Activated CD8-positive, alpha-beta T cell treated with anti-CD3 and anti-CD28 coated beads for 36 hours (primary cell): ENCODE measurements at regions not wholly inside any gene's neighbourhood (a gene's known extent, or its start where the extent isn't known, plus 50 kb on each side); places are given as distances from the start of the nearest gene placed in this dataset.

Experiments used
- ATAC-seq: fragments of 200-7000 bp; cut with Tn5 transposase; one replicate; pipeline ENCODE4 v1.10.0; 2021; ENCODE audit warnings: mild to moderate bottlenecking, moderate library complexity
- CTCF ChIA-PET: fragments of 350-600 bp; sonication (Branson Sonifier 250); formaldehyde crosslinking; loops from one replicate; lab custom pipeline; 2021; ENCODE audit warnings: antibody characterized with exemption; lab: Charles Lee
- POLR2A ChIA-PET: fragments of 350-600 bp; sonication (Branson Sonifier 250); formaldehyde crosslinking; loops from one replicate; lab custom pipeline; 2021; ENCODE audit warnings: antibody characterized with exemption; lab: Charles Lee
- DNase-seq: peaks from one replicate; pipeline ENCODE4 v3.0.0-alpha.2; 2020
- H3K27ac Mint-ChIP-seq: one replicate; pipeline ENCODE4 v1.8.0; 2021; ENCODE audit warnings: mild to moderate bottlenecking, mixed read lengths
- H3K27me3 Mint-ChIP-seq: one replicate; pipeline ENCODE4 v1.8.0; 2021; ENCODE audit warnings: mixed read lengths
- H3K36me3 Mint-ChIP-seq: one replicate; pipeline ENCODE4 v1.8.0; 2021; ENCODE audit warnings: low read depth, mixed read lengths
- H3K4me1 Mint-ChIP-seq: one replicate; pipeline ENCODE4 v1.8.0; 2021; ENCODE audit warnings: low read depth, mixed read lengths
- H3K4me3 Mint-ChIP-seq: one replicate; pipeline ENCODE4 v1.8.0; 2021; ENCODE audit warnings: mild to moderate bottlenecking, moderate library complexity, mixed read lengths
- H3K9me3 Mint-ChIP-seq: one replicate; pipeline ENCODE4 v1.8.0; 2021; ENCODE audit warnings: mixed read lengths
- intact Hi-C: fragments of 100-400 bp; cut with micrococcal nuclease; formaldehyde crosslinking; loops from one replicate; pipeline ENCODE4 v1.10.0; 2022
- TF ChIP-seq, protein P1 (sequence below): fragments of 200-600 bp; IDR thresholded peaks from one replicate; pipeline ENCODE4 v1.8.0; 2022; ENCODE audit warnings: antibody characterized with exemption, mild to moderate bottlenecking

DNA sequence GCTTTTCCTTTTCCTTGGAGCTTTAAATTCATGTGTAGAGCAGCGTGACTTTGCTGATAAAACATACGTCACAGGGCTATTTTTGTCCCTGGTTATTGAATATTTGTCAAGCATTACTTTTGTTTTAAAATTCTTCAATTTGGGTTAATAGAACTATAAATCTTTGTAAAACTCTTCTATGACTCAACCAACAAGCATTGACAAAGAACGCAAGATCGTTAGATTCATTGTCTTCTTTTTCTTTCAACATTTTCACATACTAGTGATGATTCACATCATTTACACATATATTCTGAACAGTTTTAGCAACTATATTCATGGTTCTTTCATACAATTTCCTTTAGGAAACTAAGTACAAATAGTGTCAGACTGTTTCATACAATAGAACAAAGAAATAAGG lies 72.0 kb upstream of the GPM6A start:
- H3K4me1 Mint-ChIP-seq: no peaks in the 10 kb centered on the region
- intact Hi-C loops: no loop called here
- H3K36me3 Mint-ChIP-seq: no peaks in the 10 kb centered on the region
- ChIA-PET CTCF (no interaction called here), POLR2A (no interaction called here)
- ATAC-seq (no peak), DNase-seq (no peak)
- H3K9me3 Mint-ChIP-seq: peaks cover 1% of the 10 kb centered on the region
- TF ChIP-seq, protein P1, sequence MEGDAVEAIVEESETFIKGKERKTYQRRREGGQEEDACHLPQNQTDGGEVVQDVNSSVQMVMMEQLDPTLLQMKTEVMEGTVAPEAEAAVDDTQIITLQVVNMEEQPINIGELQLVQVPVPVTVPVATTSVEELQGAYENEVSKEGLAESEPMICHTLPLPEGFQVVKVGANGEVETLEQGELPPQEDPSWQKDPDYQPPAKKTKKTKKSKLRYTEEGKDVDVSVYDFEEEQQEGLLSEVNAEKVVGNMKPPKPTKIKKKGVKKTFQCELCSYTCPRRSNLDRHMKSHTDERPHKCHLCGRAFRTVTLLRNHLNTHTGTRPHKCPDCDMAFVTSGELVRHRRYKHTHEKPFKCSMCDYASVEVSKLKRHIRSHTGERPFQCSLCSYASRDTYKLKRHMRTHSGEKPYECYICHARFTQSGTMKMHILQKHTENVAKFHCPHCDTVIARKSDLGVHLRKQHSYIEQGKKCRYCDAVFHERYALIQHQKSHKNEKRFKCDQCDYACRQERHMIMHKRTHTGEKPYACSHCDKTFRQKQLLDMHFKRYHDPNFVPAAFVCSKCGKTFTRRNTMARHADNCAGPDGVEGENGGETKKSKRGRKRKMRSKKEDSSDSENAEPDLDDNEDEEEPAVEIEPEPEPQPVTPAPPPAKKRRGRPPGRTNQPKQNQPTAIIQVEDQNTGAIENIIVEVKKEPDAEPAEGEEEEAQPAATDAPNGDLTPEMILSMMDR: no peak
- no peaks in the 10 kb centered on the region for H3K27me3 Mint-ChIP-seq
- H3K27ac Mint-ChIP-seq: no peak overlapping the region
- no peak overlapping the region for H3K4me3 Mint-ChIP-seq

DNA sequence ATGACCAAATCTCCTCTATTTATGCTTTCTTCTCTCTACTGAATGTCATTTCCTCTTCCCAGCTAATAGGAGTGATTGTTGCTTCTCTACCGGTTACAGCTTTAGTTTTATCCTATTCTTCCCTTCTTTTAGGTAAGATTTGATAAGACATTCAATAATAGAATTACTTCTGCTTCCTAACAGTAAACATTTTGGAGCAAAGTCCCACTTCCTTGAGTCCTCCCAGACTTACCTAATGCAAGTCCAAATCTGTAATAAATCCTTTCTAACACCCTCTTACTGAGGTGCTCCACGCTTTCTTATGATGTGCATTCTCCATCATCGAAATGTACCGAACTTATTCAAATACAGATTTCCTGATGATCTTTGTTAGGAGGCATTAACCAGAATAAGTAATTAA lies 79.2 kb upstream of the GPM6A start:
- TF ChIP-seq, protein P1: no peak
- Mint-ChIP-seq H3K36me3 (no peaks in the 10 kb centered on the region), H3K4me1 (no peaks in the 10 kb centered on the region), H3K9me3 (no peaks in the 10 kb centered on the region), H3K27ac (no peak overlapping the region), H3K4me3 (no peak overlapping the region), H3K27me3 (no peaks in the 10 kb centered on the region)
- DNase-seq (no peak), ATAC-seq (no peak)
- ChIA-PET POLR2A (no interaction called here), CTCF (no interaction called here)
- intact Hi-C loops: no loop called here

DNA sequence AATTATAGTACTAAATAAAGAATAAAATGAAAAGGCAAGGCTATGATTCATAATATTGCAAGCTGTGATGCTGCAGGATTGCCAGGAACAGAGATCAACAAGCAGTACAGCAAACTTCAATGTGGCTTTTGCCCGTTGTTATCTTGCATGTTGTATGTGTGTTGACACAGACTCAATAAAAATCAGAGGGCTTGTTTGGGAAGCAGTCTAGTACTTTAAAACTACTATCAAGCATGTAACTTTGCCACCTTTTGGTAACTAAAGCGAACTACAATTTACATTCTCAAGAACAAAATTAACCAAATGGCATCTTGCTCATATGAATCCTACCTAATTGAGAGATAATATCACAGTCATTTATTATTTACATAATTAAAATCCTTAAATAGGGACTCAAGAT lies 79.8 kb upstream of the GPM6A start:
- ATAC-seq (no peak), DNase-seq (no peak)
- Mint-ChIP-seq H3K27me3 (no peaks in the 10 kb centered on the region), H3K27ac (no peak overlapping the region), H3K36me3 (no peaks in the 10 kb centered on the region), H3K4me3 (no peak overlapping the region), H3K9me3 (no peaks in the 10 kb centered on the region), H3K4me1 (no peaks in the 10 kb centered on the region)
- CTCF ChIA-PET: no interaction called here
- intact Hi-C loops: no loop called here
- POLR2A ChIA-PET: no interaction called here
- TF ChIP-seq, protein P1: no peak

GRCh38 chr4:175905925-175906324 lies 93.9 kb upstream of the GPM6A start:
- no peak for ATAC-seq
- TF ChIP-seq, protein P1: no peak
- no peaks in the 10 kb centered on the region for H3K27me3 Mint-ChIP-seq
- H3K4me3 Mint-ChIP-seq: no peak overlapping the region
- no peak overlapping the region for H3K27ac Mint-ChIP-seq
- no peaks in the 10 kb centered on the region for H3K9me3 Mint-ChIP-seq
- no peaks in the 10 kb centered on the region for H3K36me3 Mint-ChIP-seq
- H3K4me1 Mint-ChIP-seq: no peaks in the 10 kb centered on the region
- intact Hi-C loops: no loop called here
- CTCF ChIA-PET: no interaction called here
- POLR2A ChIA-PET: interaction anchor here (1.2 kb wide), 1 partner anchor 18 kb away, joined by 3 read pairs; no protein-coding TSS in a partner anchor
- DNase-seq: no peak

DNA sequence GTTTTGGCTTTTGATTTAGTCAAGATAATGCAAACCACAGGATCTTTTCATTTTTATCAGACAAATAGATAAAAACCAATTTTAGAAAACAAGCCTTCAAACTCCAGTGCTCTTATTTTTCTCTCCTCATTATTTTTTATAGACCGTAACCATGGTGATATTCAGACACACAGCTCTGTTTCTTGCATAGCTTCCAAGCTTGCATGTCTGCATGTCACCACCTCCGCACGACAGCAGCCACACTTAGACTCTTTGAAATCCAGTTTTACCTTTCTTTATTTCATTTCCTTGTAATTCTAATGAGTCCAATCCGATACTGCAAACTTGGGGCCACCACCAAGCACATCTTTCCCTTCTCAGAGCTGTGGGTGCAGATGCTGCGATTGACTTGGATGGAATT lies 94.3 kb upstream of the GPM6A start:
- ChIA-PET CTCF (no interaction called here), POLR2A (interaction anchor here (1.2 kb wide), 1 partner anchor 17 kb away, joined by 3 read pairs; no protein-coding TSS in a partner anchor)
- Mint-ChIP-seq H3K27ac (no peak overlapping the region), H3K4me3 (no peak overlapping the region), H3K27me3 (no peaks in the 10 kb centered on the region), H3K36me3 (no peaks in the 10 kb centered on the region), H3K4me1 (no peaks in the 10 kb centered on the region), H3K9me3 (no peaks in the 10 kb centered on the region)
- no peak for ATAC-seq
- TF ChIP-seq, protein P1: no peak
- intact Hi-C loops: no loop called here
- DNase-seq: no peak
